Fibroblast of the aortic adventitia (primary cell): ENCODE measurements at regions not wholly inside any gene's neighbourhood (a gene's known extent, or its start where the extent isn't known, plus 50 kb on each side); places are given as distances from the start of the nearest gene placed in this dataset.

Experiments used
- DNase-seq: peaks from one replicate; pipeline ENCODE4 v3.0.0-alpha.2; 2010; ENCODE audit warnings: low read depth
- H3K4me3 ChIP-seq: 2 replicates; pipeline ENCODE4 v1.5.1; 2011; ENCODE audit warnings: low read depth, mild to moderate bottlenecking, control low read depth, low read length, moderate library complexity
- TF ChIP-seq, protein P1 (sequence below): IDR thresholded peaks from 2 replicates; pipeline ENCODE4 v1.5.1; 2011; ENCODE audit warnings: mild to moderate bottlenecking, low read length, control low read depth, inconsistent platforms; ENCODE audit not compliant: insufficient read depth

DNA sequence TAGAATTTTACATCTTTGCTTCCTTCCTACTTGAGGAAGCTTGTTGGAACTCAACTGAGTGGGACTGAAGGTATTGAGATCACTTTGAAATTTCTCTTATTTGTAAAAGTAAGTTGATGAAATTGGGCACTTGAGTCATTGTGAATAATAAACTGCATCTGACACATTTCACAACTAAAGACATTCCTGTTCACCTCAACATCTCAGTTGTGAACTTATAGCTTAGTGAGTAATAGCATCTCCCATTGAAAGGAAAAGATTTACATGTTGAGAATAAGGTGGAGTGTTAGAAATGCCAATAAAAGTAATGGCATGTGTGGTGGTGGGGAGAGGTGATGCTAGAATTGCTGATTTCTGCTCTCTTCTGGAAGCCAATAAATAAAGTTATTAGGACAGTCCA, 145.0 kb downstream of the SLC24A2 start:
- no peak overlapping the region for H3K4me3 ChIP-seq
- no peak for DNase-seq
- TF ChIP-seq, protein P1, sequence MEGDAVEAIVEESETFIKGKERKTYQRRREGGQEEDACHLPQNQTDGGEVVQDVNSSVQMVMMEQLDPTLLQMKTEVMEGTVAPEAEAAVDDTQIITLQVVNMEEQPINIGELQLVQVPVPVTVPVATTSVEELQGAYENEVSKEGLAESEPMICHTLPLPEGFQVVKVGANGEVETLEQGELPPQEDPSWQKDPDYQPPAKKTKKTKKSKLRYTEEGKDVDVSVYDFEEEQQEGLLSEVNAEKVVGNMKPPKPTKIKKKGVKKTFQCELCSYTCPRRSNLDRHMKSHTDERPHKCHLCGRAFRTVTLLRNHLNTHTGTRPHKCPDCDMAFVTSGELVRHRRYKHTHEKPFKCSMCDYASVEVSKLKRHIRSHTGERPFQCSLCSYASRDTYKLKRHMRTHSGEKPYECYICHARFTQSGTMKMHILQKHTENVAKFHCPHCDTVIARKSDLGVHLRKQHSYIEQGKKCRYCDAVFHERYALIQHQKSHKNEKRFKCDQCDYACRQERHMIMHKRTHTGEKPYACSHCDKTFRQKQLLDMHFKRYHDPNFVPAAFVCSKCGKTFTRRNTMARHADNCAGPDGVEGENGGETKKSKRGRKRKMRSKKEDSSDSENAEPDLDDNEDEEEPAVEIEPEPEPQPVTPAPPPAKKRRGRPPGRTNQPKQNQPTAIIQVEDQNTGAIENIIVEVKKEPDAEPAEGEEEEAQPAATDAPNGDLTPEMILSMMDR, result no peak

DNA sequence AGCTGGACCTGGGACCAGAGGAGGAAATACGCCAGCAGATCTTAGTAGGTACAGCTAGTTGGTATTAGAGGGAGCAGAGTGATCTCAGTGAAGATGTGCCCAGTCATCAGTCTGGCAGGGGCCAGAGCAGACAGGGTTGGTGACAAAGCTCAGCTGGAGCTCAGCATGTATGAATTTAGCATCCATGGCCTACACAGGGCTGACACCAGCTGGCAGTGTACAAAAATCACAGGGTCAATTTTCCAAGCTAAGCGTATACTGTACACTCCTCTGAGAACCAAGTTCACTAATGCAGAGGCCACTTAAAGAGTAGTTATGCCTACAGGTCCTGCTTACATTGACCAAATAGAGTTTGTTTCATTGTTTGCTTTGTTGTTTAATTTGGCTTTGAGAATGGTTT, 146.6 kb downstream of the SLC24A2 start:
- no peak overlapping the region for H3K4me3 ChIP-seq
- TF ChIP-seq, protein P1, result no peak
- DNase-seq, result peak; percentile 2

DNA sequence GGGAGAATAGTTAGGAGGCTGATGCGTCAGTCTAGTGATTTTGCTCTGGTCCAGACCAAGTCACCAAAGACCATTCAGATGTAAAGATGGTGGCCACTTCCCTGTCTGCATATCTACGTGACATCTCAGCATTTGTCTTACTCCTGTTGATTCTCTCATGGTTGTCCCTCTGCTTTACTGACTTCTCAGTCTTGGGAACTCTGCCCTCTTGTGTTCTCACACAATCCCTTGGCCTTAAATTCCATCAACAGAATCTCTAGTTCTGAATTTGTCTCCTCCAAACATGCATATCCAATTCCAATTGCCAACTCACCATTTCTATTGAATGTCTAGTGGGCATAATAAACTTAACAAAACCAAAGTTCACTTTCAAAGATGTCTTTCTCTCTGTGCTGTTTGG, 147.8 kb downstream of the SLC24A2 start:
- H3K4me3 ChIP-seq, result no peak overlapping the region
- DNase-seq, result peak; percentile 19
- TF ChIP-seq, protein P1, result peak; percentile 21

DNA sequence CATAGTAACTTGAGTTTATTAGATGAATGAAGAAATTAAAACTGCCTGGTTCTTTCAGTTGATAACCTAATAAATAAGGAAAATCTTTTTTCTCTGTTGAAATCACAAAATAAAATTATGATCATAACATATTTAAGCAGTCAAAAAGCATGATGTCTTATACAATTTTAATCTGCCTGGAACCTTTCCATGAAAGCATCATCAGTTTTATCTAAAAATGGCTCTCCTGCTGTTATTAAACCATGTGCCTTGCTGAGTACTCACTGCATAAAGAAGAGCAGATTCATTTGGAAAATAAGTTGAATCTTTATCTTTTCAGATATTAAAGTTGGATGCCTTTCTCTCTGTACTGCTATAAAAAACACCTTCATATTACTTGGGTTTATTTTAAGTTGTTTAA, 148.8 kb downstream of the SLC24A2 start:
- no peak overlapping the region for H3K4me3 ChIP-seq
- TF ChIP-seq, protein P1, result no peak
- no peak for DNase-seq

DNA sequence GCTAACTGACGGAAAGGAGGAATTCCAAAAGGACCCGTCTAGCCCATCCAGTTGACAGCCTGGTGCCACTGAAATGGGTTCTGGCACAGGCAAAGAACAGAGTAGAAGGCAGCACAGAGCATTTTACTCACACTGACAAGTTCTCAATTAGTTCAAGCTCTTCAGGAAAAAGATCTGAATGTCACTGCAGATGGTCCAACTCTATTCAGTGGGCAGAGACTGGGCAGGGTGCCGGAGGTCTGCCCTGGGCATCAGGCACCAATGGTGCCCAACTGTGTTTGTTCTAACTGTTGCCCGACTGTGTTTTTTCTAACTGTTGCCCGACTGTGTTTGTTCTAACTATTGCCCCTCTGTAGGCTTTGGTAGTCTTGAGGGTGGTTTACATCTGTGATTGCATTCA, 151.8 kb downstream of the SLC24A2 start:
- DNase-seq, result no peak
- H3K4me3 ChIP-seq, result no peak overlapping the region
- TF ChIP-seq, protein P1, result no peak

DNA sequence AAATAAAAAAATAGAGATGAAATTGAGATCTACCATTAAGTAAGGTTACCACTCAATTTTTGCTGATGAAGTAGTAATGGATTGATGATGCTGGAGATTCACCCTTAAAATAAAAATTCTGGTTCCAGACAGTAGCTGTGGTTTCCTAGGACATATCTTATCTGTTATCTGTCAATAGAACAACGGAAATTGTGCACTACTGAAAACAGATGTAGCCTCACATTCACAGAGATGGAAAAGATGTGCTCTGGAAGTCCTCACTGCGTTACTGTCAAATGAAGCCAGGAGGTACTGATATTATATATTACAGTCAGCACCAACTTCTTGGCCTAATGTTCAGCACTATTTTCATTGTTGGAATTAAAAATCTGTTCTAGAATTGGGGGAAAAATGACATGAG, 154.0 kb downstream of the SLC24A2 start:
- TF ChIP-seq, protein P1, result no peak
- H3K4me3 ChIP-seq, result no peak overlapping the region
- DNase-seq, result no peak

DNA sequence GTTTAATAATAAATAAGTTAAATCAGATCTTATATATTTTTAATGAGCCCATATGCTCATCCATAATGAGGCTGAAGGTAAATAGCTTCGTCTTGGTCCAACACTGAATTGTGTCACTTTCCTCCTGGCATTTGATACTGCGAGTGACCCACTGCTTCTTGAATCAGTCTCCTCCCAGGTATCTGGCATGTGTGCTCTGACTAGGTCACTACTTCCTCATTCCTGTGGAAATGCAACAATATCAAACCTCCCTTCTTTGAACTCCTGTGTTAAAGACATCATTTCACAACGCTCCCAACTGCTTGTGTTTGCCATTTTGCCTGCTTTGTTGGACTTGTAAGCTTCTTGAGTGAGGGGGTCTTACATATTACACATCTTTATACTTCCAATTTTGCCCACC, 157.7 kb downstream of the SLC24A2 start:
- no peak overlapping the region for H3K4me3 ChIP-seq
- TF ChIP-seq, protein P1, result no peak
- DNase-seq, result no peak
